ENCODE measurements at regions not wholly inside any gene's neighbourhood (a gene's known extent, or its start where the extent isn't known, plus 50 kb on each side); places are given as distances from the start of the nearest gene placed in this dataset.
"Not testable (repeated sequence)": the region's sequence is repeated elsewhere in the genome, so short reads cannot be mapped to it uniquely, and the experiment has no call there.

DNA sequence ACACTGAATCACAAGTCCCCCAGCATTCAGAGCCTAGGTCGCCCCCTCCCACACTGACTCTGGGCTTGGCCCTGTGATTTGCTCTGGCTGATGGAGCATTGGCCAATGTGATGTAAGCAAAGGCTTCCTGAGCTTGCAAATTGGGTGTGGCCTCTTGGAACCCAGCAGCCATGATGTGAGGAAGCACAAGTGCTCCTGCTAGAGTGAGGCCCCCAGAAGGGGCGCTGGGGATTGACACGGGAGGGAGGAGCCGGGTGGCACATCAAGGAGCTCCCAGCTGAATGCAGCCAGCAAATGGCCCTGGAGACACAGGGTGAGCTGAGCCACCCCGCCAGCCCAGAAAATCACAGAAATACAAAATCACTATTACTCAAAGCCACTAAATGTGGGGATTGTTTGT lies 308.5 kb downstream of the C16orf95 start:
- no peak for DNase-seq

- no peak for DNase-seq
These were observed 303.9 kb downstream of the C16orf95 start for GRCh38 chr16:87012954-87013938.

DNA sequence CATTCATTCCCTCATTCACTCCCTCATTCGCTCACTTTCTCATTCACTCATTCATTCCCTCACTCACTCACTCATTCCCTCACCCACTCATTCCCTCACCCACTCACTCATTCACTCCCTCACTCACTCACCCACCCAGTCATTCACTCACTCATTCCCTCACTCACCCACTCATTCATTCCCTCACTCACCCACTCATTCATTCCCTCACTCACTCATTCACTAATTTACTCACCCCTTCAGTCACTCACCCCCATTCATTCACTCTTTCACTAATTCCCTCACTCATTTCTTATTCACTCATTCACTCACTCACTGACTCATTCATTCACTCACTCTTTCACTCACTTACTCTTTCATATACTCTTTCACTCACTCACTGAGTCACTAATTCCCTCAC lies 303.1 kb downstream of the C16orf95 start:
- no peak for DNase-seq

GRCh38 chr16:87015021-87015420 lies 302.2 kb downstream of the C16orf95 start:
- no peak for DNase-seq

GRCh38 chr16:87016046-87017035 lies 300.9 kb downstream of the C16orf95 start:
- DNase-seq: no peak

DNA sequence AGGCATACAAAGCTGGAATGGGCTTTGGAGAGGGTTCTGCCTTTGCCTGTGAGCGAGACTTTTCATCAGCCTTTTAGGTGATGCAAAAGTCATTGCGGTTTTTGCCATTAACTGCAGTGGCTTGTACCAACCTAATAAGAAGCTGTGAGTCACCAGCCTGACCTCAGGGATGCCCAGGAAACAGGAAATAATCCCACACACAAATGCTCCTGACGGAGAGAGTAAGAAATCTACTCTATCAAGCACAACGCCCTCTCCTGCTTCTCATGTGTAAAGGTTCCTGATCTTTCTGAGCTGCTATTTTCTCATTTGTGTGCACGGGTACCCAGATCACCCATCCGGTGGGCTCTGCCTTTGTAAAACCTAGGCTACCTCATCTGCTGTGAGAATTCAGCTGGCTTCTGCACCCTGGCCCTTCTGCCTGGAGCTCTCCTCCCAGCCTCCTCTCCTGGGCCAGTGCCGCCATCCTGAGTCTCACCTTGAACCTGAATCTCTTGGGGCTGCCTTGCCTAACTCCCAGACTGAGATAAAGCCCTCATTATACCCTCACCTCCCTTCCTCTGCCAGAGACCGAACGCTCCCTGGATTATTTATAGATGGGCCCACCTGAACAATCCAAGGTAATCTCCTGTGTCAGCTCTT lies 299.7 kb downstream of the C16orf95 start:
- no peak for DNase-seq

- no peak for DNase-seq
These were observed 291.5 kb downstream of the C16orf95 start for GRCh38 chr16:87025676-87026075.

DNA sequence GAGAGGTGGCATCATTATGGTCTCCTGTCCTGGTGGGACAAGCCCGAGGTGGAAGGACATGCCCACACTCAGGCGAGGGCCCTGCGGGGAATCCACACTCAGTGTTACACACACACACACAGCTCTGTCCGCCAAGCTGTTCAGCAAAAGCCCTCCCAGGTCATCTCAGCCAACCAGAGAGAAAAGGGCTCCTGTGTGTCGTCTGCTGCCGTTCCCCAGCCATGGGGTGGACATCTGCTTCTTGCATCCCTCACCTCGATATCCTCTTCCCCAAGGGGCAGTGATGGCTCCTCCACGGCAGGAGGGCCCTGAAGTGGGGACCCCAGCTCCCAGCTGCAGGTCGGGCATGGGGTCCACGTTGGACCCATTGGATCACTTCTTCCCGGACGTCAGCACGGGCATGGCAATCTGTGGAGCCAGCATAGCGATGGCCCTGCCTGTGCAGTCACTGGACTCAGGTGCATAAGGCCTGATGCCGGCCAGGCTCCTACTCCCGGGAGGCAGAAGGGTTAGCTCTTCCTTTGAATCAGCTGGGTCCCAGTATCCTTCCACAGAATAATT lies 290.1 kb downstream of the C16orf95 start:
- no peak for DNase-seq

- no peak for DNase-seq
These were observed 288.5 kb downstream of the C16orf95 start for GRCh38 chr16:87028481-87029320.

DNA sequence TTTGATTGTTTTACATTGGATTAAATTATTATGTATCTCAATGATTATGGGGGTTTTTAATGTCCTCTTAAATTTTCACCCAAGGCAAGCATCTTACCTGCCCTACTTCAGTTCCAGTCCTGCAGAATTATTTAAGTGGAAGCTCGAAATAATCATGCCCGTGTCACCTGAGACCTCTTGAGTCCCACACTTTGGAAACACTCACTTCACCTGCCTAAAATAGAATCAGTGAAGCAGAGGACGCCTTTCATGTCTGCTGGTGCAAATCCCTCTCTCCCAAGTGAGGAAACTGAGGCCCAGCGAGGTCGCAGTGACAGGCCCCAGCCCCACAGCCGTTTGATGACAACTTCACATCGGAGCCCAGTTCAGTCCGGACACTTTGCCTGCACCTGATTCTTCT lies 284.6 kb downstream of the C16orf95 start:
- no peak for DNase-seq

DNA sequence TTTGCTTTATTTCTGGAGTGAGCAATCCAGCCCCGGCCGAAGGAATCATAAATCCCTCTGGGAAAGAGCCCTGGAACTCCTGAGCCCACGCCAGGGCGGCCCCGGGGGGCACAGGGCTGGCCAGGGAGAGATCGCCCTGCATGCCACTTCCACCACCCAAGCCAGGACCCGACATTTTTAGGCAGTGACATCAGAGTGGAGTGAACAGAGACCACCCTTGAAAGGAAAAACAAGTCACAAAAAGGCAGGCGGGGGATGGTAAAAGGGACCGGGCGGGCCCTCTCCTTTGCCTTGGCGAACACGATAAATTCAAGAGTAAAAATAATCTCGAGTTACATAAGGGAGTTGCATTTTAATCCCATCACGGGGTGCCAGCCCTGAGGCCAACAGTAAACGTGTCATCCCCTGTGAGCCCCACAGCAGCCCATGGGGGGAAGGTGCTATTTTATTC lies 284.1 kb downstream of the C16orf95 start:
- no peak for DNase-seq

- no peak for DNase-seq
These were observed 283.5 kb downstream of the C16orf95 start for GRCh38 chr16:87033541-87034300.

- no peak for DNase-seq
These were observed 282.9 kb downstream of the C16orf95 start for GRCh38 chr16:87034317-87034716.

- no peak for DNase-seq
These were observed 282.1 kb downstream of the C16orf95 start for GRCh38 chr16:87035053-87035452.

DNA sequence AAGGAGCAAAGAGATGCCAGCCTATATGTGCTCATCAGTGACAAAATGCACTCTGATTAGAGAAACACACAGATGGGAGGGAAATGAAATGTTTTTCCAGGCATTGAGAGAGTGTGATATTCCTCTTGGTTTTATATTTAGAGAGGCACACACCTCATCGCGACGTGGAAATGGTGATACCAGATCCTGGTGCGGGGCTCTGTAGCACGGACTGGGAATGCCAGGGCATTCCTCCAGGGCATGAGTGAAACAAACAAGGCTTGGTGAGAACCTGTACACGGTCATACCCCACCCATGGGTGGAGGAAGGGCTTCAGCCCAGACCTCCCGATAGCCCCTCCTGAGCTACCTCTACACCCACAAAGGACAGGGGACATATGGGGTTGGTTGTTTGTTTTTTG lies 280.2 kb downstream of the C16orf95 start:
- DNase-seq: no peak

- DNase-seq: not testable (repeated sequence)
These were observed 278.7 kb downstream of the C16orf95 start for GRCh38 chr16:87038528-87038927.

DNA sequence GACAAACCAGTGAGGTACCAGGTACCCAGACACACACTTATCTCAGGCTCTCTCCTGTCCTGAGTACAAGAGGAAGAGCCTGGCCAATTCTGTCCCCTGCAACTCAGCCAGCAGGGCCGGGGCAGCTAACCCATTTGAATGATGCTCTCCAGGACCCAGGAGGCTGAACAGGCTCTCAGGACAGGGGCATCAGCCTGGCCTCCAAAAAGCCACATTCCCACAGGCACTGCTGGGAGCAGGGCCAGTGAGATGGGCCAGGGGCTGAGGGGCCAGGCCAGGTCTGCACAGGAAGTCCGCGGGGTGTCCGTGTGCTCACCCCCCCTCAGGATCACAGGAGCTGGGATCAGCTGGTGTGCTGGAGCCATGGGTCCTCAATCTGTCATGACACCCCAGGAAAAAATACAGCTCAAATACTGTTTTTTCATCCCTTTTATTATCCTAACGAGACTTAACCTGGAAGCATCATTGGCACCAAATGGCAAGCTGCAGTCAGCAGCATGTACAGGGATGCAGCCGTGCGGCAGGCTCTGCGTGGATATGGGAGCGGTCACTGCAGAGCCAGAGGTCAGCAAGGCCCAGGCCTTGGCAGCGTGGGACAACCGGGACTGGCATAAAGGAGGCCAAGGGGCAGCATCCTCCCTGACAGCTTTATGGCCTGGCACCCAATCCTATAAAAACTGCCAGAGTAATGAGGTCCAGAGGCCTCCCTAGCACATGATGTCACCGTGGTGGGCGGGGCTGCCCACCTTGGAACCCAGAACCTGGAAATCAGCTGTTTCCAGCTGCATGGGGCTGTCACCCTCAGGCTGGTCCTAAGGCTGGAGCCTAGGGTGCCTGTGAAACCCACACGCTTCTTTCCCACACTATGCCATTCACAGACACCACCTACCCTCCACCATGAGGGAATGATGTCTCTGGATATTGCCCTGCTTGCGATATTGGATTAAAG lies 276.7 kb downstream of the C16orf95 start:
- no peak for DNase-seq

GRCh38 chr16:87041286-87041685 lies 275.9 kb downstream of the C16orf95 start:
- DNase-seq: no peak

DNA sequence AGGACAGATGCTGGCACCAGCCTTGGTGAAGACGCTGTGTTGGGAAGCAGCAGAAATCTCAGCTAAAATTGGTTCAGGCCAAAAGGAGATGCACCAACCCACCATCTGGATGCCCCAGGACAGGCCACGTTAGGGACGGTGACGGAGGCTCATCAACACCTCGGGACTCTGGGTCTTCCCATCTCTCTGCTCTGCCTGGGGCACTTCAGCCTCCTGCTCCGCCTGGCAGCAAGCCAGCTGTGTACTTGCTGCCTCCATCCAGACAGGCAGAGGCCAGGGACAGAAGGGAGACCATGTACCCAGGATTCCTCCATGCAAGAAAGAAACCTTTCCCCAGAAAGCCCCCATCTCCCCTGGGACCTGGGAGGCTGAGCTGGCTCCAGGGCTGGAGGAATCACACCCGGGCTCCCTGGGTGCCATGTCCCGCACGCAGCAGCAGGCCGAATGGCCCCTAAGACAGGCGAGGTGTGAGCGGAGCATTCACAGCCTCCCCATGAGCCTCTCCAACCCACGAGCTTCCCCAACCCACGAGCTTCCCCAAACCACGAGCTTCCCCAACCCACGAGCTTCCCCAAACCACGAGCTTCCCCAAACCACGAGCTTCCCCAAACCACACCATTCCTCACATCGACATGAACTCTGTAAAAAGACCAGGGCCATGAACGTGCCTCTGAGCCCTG lies 274.5 kb downstream of the C16orf95 start:
- DNase-seq: no peak

Data from T-helper 1 cell (primary cell).